ENCODE measurements at regions not wholly inside any gene's neighbourhood (a gene's known extent, or its start where the extent isn't known, plus 50 kb on each side); places are given as distances from the start of the nearest gene placed in this dataset.
"Not testable (repeated sequence)": the region's sequence is repeated elsewhere in the genome, so short reads cannot be mapped to it uniquely, and the experiment has no call there.

DNA sequence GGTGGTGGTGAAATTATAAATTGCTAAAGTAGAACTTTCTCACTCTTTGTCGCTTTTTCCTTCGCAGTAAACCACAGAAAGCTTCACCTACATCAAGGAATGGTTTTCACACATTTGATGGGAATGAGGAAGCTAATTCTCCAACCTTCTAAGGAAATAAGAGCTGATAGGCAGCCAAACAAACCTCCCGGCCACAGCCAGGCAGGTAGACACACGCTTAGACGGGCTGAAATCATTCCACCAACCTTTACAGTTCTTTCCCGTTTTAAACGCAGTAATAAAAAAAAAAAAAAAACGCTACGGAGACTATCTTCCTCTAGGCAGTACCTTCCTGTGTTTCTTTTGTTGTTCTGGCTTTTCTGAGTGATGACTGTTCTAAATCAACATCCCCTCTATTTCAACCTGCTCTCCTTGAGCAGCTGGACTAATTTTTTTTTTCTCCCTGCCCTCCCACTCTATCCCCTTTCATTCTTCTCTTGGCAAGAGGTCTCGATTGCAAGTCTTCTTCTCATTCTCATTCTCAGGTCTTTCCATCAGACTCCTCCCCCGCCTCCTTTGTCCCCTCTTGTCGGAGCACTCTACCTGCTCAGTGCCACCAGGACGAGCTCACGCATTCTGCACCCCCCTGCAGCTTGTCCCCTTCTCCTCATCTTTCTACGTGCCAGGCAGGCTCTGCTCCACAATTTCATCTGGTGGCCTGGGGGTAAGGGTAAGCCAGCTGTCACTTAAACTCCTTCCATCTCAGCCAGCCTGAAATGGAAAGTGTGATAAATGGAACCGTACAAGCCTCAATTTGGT, 391.1 kb upstream of the MDFIC2 start:
- intact Hi-C loops (cut with DNase I) = loop anchor here in 1 of 2 donors (10.0 kb wide), 1 partner anchor 881 kb away; the partner anchor contains the start of gene FOXP1
- H3K4me1 ChIP-seq (ENCODE audit: control insufficient read depth in 1 of 2, insufficient read depth in 2 of 2, low read length in 2 of 2) = peaks cover 6 to 15% of the 10 kb centered on the region in 2 donors
- WGBS, 2 donors = 65 to 67% methylated on average over 16 of the region's 16 CpGs

DNA sequence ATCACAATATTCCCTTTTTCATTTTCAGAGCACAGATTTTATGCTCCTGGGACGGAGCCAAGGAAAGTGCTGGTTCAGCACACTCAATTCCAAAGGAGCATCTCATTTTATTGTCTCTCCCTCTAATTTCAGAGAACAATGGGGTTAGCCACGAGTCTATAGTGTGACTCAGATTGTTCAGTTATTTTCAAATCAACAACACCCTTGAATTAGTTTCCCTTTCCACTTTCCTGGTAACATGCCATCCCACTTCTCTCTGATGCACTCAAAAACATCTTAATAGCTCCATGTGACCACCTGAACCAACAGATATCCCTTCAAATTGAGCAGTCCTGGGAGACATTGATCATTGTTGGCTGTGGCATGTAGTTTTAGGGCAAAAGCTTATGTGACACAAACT, 389.7 kb upstream of the MDFIC2 start:
- no peak overlapping the region for H3K27ac ChIP-seq (ENCODE audit: low read depth in 1 of 2, low read length in 2 of 2)
- H3K4me3 ChIP-seq (ENCODE audit: low read length in 2 of 2) = no peak overlapping the region
- 63% methylated on average over 2 of the region's 2 CpGs for WGBS, 2 donors
- no peaks in the 10 kb centered on the region for H3K27me3 ChIP-seq (ENCODE audit: control insufficient read depth in 1 of 2, insufficient read depth in 2 of 2, low read length in 1 of 2)
- ATAC-seq (ENCODE audit: low FRiP score) (no peak), DNase-seq (no peak)
- no peaks in the 10 kb centered on the region for H3K36me3 ChIP-seq (ENCODE audit: control insufficient read depth in 1 of 2, insufficient read depth in 2 of 2, low read length in 1 of 2)
- no peaks in the 10 kb centered on the region for H3K9me3 ChIP-seq (ENCODE audit: control insufficient read depth, low read length)
- peaks cover 8 to 15% of the 10 kb centered on the region in 2 donors for H3K4me1 ChIP-seq (ENCODE audit: control insufficient read depth in 1 of 2, insufficient read depth in 2 of 2, low read length in 2 of 2)
- intact Hi-C loops (cut with DNase I) = loop anchor here in 1 of 2 donors (10.0 kb wide), 1 partner anchor 883 kb away; the partner anchor contains the start of gene FOXP1

More for the DNA sequence above, 391.1 kb upstream of the MDFIC2 start:
- Histone ChIP-seq H3K36me3 (ENCODE audit: control insufficient read depth in 1 of 2, insufficient read depth in 2 of 2, low read length in 1 of 2) (no peaks in the 10 kb centered on the region), H3K27ac (ENCODE audit: low read depth in 1 of 2, low read length in 2 of 2) (no peak overlapping the region), H3K27me3 (ENCODE audit: control insufficient read depth in 1 of 2, insufficient read depth in 2 of 2, low read length in 1 of 2) (no peaks in the 10 kb centered on the region), H3K4me3 (ENCODE audit: low read length in 2 of 2) (no peak overlapping the region), H3K9me3 (ENCODE audit: control insufficient read depth, low read length) (no peaks in the 10 kb centered on the region)
- no peak for ATAC-seq (ENCODE audit: low FRiP score)
- DNase-seq = no peak

GRCh38 chr3:70684701-70685100, 372.3 kb upstream of the MDFIC2 start:
- intact Hi-C loops (cut with DNase I) = no loop called here
- DNase-seq = no peak
- Histone ChIP-seq H3K9me3 (ENCODE audit: control insufficient read depth, low read length) (no peaks in the 10 kb centered on the region), H3K27ac (ENCODE audit: low read depth in 1 of 2, low read length in 2 of 2) (no peak overlapping the region), H3K36me3 (ENCODE audit: control insufficient read depth in 1 of 2, insufficient read depth in 2 of 2, low read length in 1 of 2) (no peaks in the 10 kb centered on the region), H3K4me3 (ENCODE audit: low read length in 2 of 2) (no peak overlapping the region), H3K27me3 (ENCODE audit: control insufficient read depth in 1 of 2, insufficient read depth in 2 of 2, low read length in 1 of 2) (no peaks in the 10 kb centered on the region), H3K4me1 (ENCODE audit: control insufficient read depth in 1 of 2, insufficient read depth in 2 of 2, low read length in 2 of 2) (no peaks in the 10 kb centered on the region)
- no peak for ATAC-seq (ENCODE audit: low FRiP score)
- WGBS, 2 donors = 91 to 92% methylated on average over 1 of the region's 1 CpG

GRCh38 chr3:70675810-70676209, 363.4 kb upstream of the MDFIC2 start:
- H3K36me3 ChIP-seq (ENCODE audit: control insufficient read depth in 1 of 2, insufficient read depth in 2 of 2, low read length in 1 of 2); H3K9me3 ChIP-seq (ENCODE audit: control insufficient read depth, low read length); H3K27me3 ChIP-seq (ENCODE audit: control insufficient read depth in 1 of 2, insufficient read depth in 2 of 2, low read length in 1 of 2); DNase-seq; H3K4me3 ChIP-seq (ENCODE audit: low read length in 2 of 2); ATAC-seq (ENCODE audit: low FRiP score); H3K4me1 ChIP-seq (ENCODE audit: control insufficient read depth in 1 of 2, insufficient read depth in 2 of 2, low read length in 2 of 2); H3K27ac ChIP-seq (ENCODE audit: low read depth in 1 of 2, low read length in 2 of 2); intact Hi-C loops (cut with DNase I): not testable (repeated sequence)
- 88 to 92% methylated on average over 3 of the region's 3 CpGs for WGBS, 2 donors

- DNase-seq = no peak
- 85% methylated on average over 11 of the region's 11 CpGs for WGBS, 2 donors
- no peaks in the 10 kb centered on the region for H3K27me3 ChIP-seq (ENCODE audit: control insufficient read depth in 1 of 2, insufficient read depth in 2 of 2, low read length in 1 of 2)
- no peaks in the 10 kb centered on the region for H3K9me3 ChIP-seq (ENCODE audit: control insufficient read depth, low read length)
- H3K4me3 ChIP-seq (ENCODE audit: low read length in 2 of 2) = no peak overlapping the region
- ATAC-seq (ENCODE audit: low FRiP score) = no peak
- no peaks in the 10 kb centered on the region for H3K4me1 ChIP-seq (ENCODE audit: control insufficient read depth in 1 of 2, insufficient read depth in 2 of 2, low read length in 2 of 2)
- intact Hi-C loops (cut with DNase I) = no loop called here
- no peaks in the 10 kb centered on the region for H3K36me3 ChIP-seq (ENCODE audit: control insufficient read depth in 1 of 2, insufficient read depth in 2 of 2, low read length in 1 of 2)
- no peak overlapping the region for H3K27ac ChIP-seq (ENCODE audit: low read depth in 1 of 2, low read length in 2 of 2)
Measured at GRCh38 chr3:70658513-70659310, 346.3 kb upstream of the MDFIC2 start.

- Histone ChIP-seq H3K4me3 (ENCODE audit: low read length in 2 of 2) (no peak overlapping the region), H3K4me1 (ENCODE audit: control insufficient read depth in 1 of 2, insufficient read depth in 2 of 2, low read length in 2 of 2) (no peaks in the 10 kb centered on the region), H3K36me3 (ENCODE audit: control insufficient read depth in 1 of 2, insufficient read depth in 2 of 2, low read length in 1 of 2) (no peaks in the 10 kb centered on the region), H3K27me3 (ENCODE audit: control insufficient read depth in 1 of 2, insufficient read depth in 2 of 2, low read length in 1 of 2) (no peaks in the 10 kb centered on the region), H3K27ac (ENCODE audit: low read depth in 1 of 2, low read length in 2 of 2) (no peak overlapping the region), H3K9me3 (ENCODE audit: control insufficient read depth, low read length) (no peaks in the 10 kb centered on the region)
- DNase-seq (no peak), ATAC-seq (ENCODE audit: low FRiP score) (no peak)
- WGBS, 2 donors = 79 to 86% methylated on average over 2 of the region's 2 CpGs
- intact Hi-C loops (cut with DNase I) = no loop called here
Measured at GRCh38 chr3:70657454-70657853, 345.0 kb upstream of the MDFIC2 start.

GRCh38 chr3:70647823-70648222, 335.4 kb upstream of the MDFIC2 start:
- 82 to 92% methylated on average over 2 of the region's 2 CpGs for WGBS, 2 donors
- Histone ChIP-seq H3K9me3 (ENCODE audit: control insufficient read depth, low read length) (no peaks in the 10 kb centered on the region), H3K4me3 (ENCODE audit: low read length in 2 of 2) (no peak overlapping the region), H3K27me3 (ENCODE audit: control insufficient read depth in 1 of 2, insufficient read depth in 2 of 2, low read length in 1 of 2) (peaks cover 0 to 2% of the 10 kb centered on the region in 2 donors), H3K4me1 (ENCODE audit: control insufficient read depth in 1 of 2, insufficient read depth in 2 of 2, low read length in 2 of 2) (no peaks in the 10 kb centered on the region), H3K27ac (ENCODE audit: low read depth in 1 of 2, low read length in 2 of 2) (no peak overlapping the region), H3K36me3 (ENCODE audit: control insufficient read depth in 1 of 2, insufficient read depth in 2 of 2, low read length in 1 of 2) (no peaks in the 10 kb centered on the region)
- ATAC-seq (ENCODE audit: low FRiP score) (no peak), DNase-seq (no peak)
- intact Hi-C loops (cut with DNase I) = no loop called here

- WGBS, 2 donors = 45 to 51% methylated on average over 2 of the region's 2 CpGs
- Histone ChIP-seq H3K27me3 (ENCODE audit: control insufficient read depth in 1 of 2, insufficient read depth in 2 of 2, low read length in 1 of 2) (peaks cover 0 to 2% of the 10 kb centered on the region in 2 donors), H3K36me3 (ENCODE audit: control insufficient read depth in 1 of 2, insufficient read depth in 2 of 2, low read length in 1 of 2) (no peaks in the 10 kb centered on the region), H3K9me3 (ENCODE audit: control insufficient read depth, low read length) (no peaks in the 10 kb centered on the region), H3K4me1 (ENCODE audit: control insufficient read depth in 1 of 2, insufficient read depth in 2 of 2, low read length in 2 of 2) (no peaks in the 10 kb centered on the region), H3K27ac (ENCODE audit: low read depth in 1 of 2, low read length in 2 of 2) (no peak overlapping the region), H3K4me3 (ENCODE audit: low read length in 2 of 2) (no peak overlapping the region)
- ATAC-seq (ENCODE audit: low FRiP score) (no peak), DNase-seq (no peak)
- intact Hi-C loops (cut with DNase I) = no loop called here
Measured at GRCh38 chr3:70647094-70647493, 334.7 kb upstream of the MDFIC2 start.
